NOMO-1 treated with dmso at 0.1 percent for 144 hours (cell line): ENCODE measurements at regions not wholly inside any gene's neighbourhood (a gene's known extent, or its start where the extent isn't known, plus 50 kb on each side); places are given as distances from the start of the nearest gene placed in this dataset.

Experiments used
- DNase-seq: peaks from one replicate; lab custom pipeline; 2025; ENCODE audit not compliant: unreplicated experiment; lab: John Stamatoyannopoulos, UW

- no peak for DNase-seq
These were observed 71.9 kb downstream of the OAT start for GRCh38 chr10:124346831-124347230.

GRCh38 chr10:124345521-124345920 is 73.2 kb downstream of the OAT start:
- DNase-seq, result no peak

- no peak for DNase-seq
These were observed 73.8 kb downstream of the OAT start for GRCh38 chr10:124344931-124345330.

DNA sequence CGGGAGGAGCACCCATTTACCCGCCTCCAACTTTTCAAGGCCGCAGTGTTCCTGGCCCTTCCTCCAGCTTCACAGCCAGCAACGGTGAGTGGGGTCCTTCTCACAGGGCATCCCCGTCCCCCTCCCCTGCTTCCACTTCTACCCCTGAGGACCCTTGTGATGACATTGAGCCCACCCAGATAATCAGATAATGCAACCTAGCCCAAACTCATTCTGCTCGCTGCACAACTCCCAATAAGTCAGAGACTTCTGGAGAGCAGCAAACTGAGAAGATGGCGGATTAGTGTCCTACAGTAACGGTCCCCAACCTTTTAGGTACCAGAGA is 74.5 kb downstream of the OAT start:
- DNase-seq, result no peak

DNA sequence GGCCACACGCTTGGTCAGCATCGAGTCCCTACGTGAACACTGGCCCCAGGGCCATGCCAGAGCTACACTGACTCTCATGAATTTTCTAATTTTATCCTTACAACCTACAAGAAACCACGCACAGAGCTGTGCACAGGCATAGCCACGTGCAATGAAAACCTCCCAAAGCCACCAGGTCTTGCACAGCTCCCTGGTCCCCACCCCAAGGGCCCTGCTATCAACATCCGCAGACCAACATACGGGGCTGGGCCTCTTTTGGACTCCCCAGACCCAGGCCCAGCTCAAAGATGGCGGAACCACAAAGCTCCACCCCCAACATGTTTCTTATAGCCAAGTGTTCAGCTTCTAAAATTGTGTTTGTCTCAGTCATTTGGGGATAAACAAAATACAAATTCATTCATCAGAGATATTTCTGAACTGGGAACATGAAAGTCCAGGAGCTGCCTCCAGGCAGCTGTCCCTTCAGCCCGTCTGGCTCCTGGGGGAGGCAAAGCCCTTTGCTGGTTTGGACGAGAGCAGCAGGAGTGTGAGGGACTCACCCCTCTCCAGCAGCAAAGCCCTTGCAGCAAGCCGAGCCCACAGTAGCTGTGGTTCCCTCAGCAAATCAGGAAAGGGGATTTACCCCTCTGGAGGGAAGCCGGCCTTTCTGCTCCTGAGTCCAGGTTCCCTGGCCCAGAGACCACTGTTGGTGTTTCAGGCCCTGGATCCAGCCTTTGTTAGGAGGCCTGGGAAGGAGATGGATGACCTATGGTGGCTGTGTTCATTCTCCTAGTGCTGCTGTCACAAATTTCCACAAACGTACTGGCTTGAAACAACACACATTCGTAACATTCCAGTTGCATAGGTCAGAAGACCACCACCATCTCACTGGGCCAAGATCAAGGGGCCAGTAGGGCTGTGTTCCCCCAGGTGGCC is 75.1 kb downstream of the OAT start:
- DNase-seq, result no peak

- DNase-seq, result no peak
These were observed 75.9 kb downstream of the OAT start for GRCh38 chr10:124342821-124343170.

DNA sequence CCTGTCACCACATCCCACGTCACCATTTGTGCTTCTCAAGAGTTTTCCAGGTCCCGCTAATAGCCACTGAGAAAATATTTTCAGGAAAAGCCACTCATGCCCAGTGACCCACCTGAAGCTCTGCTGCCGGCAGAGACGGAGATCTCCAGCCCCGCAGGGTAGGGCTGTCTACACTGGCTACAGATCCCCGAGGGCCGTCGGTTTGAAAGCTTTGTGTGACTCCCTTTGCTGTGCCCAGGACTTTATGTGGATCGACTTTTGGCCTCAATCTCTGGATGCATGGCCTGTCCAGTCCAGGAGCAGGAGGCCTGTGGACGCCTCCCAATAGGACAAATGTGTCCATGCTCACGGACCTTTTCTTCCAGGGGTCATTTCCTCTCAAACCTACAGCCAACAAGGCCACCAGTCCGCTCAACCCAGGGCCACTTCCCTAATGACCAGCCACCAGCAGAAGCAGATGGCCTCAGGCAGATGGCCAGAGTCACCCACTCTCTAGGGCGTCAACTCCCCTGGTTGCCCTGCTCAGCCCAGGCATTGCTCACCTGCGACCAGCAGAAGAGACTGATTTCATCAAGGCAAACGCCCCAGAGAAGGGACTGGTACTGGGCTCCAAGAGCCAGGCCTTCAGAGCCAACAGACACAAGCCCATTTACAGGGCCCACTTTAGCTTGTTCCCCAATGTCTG is 76.4 kb downstream of the OAT start:
- no peak for DNase-seq

GRCh38 chr10:124341768-124342135 is 77.0 kb downstream of the OAT start:
- no peak for DNase-seq

DNA sequence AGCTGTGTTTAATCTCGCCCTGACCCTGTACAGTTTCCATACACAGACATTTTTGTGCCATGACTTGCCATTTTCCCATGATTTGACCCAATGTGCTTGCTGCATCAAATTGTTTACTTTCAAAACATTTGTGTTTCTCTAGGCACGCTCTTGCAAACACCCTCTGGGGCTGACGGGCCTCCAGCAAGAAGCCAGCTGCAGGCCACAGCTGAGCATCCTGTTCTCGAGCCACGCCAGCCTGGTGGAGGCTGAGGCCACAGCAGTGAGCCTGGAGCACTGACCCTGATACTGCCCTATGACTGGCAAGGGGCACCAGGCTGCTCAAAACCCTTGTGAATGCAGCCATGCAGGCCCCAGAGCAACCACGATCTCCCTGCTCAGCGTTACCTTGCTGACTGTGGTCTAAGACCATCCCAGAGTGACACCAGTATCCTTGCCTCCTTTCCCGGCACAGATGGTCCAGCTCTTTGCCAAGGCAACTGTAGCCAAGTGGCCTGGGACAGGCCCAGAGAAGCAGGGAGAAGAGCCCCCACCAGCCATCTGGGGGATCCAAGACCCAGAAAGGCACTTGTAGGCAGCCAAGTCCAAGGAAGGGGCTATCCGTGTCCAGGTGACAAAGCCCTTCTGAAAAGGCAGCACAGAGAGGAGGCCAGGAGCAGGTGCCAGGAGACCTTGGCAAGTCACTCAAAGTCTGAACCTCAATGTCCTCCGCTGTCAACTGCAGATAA is 78.5 kb downstream of the OAT start:
- DNase-seq, result no peak

- DNase-seq, result no peak
These were observed 79.3 kb downstream of the OAT start for GRCh38 chr10:124339119-124340032.

DNA sequence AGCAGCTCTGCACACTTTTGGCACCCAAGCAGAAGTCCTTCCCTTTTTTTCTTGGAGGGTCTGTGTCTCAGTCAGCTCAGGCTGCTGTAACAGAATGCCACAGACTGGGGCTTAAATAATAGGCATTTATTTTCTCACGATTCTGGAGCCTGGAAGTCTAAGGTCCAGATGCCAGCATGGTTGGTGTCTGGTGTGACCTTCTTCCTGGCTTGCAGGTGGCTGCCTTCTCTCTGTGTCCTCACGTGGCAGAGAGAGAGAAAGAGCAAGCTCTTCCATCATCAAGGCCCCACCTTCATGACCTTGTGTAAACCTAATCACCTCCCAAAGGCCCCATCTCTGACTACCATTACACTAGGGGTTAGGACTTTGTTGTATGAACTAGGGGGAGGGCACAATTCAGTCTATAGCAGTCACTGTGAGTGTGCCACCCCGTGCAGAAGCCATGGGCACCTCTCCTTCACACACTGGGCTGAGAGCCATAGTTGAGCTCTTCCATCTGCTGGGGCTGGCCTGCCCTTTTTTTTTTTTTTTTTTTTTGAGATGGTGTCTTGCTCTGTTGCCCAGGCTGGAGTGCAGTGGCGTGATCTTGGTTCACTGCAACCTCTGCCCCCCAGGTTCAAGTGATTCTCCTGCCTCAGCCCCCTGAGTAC is 80.3 kb downstream of the OAT start:
- no peak for DNase-seq

DNA sequence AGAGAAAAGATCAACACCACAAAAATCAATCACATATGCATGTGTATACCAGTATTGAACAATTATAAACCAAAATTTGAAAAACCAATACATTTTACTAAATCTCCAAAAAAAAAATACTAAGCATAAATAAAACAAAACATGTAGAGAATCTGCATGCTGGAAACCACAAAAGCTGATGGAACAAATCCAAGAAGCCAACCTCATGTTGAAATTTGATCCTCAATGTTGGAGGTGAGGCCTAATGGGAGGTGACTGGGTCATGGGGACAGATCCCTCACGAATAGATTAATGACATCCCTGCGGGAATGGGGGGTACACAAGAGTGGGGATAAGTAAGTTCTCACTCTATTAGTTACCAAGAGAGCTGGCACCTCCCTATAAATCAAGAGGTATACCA is 82.5 kb downstream of the OAT start:
- DNase-seq, result no peak

DNA sequence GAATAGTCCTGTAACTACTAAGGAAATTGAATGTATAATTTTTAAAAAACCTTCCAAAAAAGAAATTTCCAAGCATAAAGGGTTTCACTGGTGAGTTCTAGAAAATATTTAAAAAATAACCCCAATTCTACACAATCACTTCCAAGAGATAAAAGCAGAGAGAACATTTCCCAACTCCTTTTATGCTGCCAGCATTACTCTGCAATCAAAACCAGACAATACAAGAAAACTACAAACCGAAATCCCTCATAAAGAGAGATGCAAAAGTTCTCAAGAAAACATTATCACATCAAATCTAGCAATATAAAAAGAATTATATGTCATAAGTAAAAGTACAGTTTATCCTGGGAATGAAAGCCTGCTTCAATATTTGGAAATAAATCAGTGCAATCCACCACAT is 84.8 kb downstream of the OAT start:
- DNase-seq, result no peak

DNA sequence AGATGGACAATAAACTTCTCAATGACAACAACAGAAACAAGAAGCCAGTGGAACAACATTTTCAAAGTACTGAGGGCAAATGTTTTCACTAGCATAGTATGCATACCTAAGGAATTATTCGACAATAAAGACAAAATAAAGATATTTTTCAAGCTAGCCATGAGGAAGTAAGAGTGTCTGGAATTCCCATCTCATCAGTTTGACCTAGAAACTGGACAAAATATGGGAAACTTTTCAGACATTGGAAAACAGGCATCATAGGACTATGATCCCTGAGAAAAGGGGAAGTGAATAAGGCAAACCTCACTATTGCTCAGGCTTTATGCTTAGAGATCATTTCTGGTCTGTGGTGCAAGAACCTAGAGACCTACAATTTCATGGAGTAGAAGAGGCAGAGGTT is 86.3 kb downstream of the OAT start:
- no peak for DNase-seq

- no peak for DNase-seq
These were observed 88.8 kb downstream of the OAT start for GRCh38 chr10:124329941-124330340.

- no peak for DNase-seq
These were observed 89.4 kb downstream of the OAT start for GRCh38 chr10:124329362-124329761.

DNA sequence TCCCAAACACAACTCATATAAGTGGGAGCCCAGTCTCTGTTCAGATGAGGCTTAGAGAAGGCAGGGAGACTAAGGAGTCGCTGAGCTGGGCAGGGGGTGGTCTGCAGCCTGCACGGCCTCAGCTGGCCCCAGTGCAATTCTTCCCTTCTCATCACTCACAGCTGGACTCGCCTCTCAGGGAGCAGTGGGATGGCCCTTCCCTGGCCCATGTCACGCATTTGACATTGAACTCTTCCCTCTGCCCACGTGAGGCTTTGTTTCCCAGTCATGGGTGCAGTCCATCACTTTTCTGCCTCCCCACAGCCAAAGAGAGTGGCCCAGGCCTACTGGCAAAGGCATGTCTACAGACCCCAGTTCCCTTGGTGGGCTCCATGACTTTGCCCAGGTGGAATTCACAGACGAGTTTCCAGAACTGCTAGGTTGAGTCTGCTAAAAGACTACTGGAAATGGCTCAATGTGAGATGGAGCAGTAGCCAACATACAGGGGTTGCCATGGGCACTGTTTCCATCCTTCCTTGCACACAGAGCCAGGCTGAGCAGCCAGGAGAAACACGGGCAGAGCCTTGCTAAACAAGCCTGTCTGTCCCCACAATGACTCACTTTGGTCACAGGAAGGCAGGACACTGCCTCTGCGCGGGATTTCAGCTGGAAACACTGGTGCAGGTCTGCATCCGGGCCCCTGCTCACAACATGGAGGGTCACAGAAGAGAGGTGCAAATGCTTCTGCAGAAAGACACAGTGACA is 90.1 kb downstream of the OAT start:
- no peak for DNase-seq

DNA sequence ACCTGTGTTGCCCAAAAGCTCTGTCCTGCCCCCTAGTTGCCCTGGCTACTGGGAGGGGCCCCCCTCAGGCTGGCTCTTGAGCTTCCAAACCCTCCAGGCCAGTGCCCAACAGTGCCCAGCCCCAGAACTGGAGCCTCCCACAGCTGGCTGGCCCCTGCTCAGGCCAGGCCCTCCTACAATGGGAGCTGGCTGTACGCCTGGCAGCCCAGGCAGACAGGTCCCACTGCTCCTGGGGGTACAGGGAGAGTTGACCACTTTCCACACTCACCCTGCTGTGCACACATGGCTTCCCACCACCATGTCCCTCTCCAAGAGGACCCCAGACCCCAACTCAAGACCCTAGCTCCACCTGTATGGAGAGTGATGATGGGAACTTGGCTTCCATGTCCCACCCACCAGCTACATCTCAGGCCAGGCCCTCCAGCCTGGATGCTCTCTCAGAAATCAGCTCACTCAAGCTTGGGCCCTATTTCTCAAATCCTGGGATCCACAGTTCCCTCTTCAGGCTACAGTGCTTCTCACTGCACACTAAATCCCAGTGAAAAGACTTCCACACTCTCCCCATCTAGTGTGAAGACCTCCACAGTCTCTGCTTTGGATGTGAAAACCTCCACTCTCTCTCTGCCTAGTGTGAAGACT is 92.6 kb downstream of the OAT start:
- no peak for DNase-seq

- DNase-seq, result no peak
These were observed 93.1 kb downstream of the OAT start for GRCh38 chr10:124325633-124325914.
